Osteoblast (primary cell): ENCODE measurements at regions not wholly inside any gene's neighbourhood (a gene's known extent, or its start where the extent isn't known, plus 50 kb on each side); places are given as distances from the start of the nearest gene placed in this dataset.
"Not testable (repeated sequence)": the region's sequence is repeated elsewhere in the genome, so short reads cannot be mapped to it uniquely, and the experiment has no call there.

Source experiments
- DNase-seq: peaks from one replicate; pipeline ENCODE4 v3.0.0; 2011; ENCODE audit warnings: low spot score, mixed read lengths; ENCODE audit not compliant: insufficient read length; ENCODE audit errors: missing footprints
- H2AFZ ChIP-seq: 2 replicates; pipeline ENCODE4 v1.6.0; 2011; ENCODE audit warnings: mild to moderate bottlenecking, low read length
- H3K27ac ChIP-seq: 2 replicates; pipeline ENCODE4 v1.5.1; 2011; ENCODE audit warnings: mild to moderate bottlenecking, low read depth, low read length, moderate library complexity
- H3K27me3 ChIP-seq: 2 replicates; pipeline ENCODE4 v1.6.0; 2012; ENCODE audit warnings: mild to moderate bottlenecking, control low read depth, inconsistent platforms, low read length, moderate library complexity; ENCODE audit not compliant: insufficient read depth
- H3K36me3 ChIP-seq: 2 replicates; pipeline ENCODE4 v1.5.1; 2011; ENCODE audit warnings: mild to moderate bottlenecking, low read length, control low read depth, moderate library complexity; ENCODE audit not compliant: insufficient read depth
- H3K4me1 ChIP-seq: 2 replicates; pipeline ENCODE4 v1.5.1; 2011; ENCODE audit warnings: mild to moderate bottlenecking, low read length, control low read depth, moderate library complexity; ENCODE audit not compliant: insufficient read depth
- H3K4me2 ChIP-seq: 2 replicates; pipeline ENCODE4 v1.6.0; 2011; ENCODE audit warnings: mild to moderate bottlenecking, low read length; ENCODE audit not compliant: insufficient read depth
- H3K4me3 ChIP-seq: fragments of 200-600 bp; sonication (generic); 3 replicates; pipeline ENCODE4 v1.5.1; 2012; ENCODE audit warnings: mild to moderate bottlenecking, low read length, inconsistent platforms; ENCODE audit not compliant: insufficient read depth
- H3K79me2 ChIP-seq: 2 replicates; pipeline ENCODE4 v1.6.0; 2012; ENCODE audit warnings: mild to moderate bottlenecking, low read length, control low read depth, inconsistent platforms; ENCODE audit not compliant: insufficient read depth
- H3K9me3 ChIP-seq: 2 replicates; pipeline ENCODE4 v1.5.1; 2011; ENCODE audit warnings: low read depth, low read length, control low read depth
- H4K20me1 ChIP-seq: 2 replicates; pipeline ENCODE4 v1.6.0; 2012; ENCODE audit warnings: mild to moderate bottlenecking, low read length, control low read depth; ENCODE audit not compliant: insufficient read depth
- CTCF ChIP-seq: IDR thresholded peaks from 2 replicates; pipeline ENCODE4 v1.5.1; 2011; ENCODE audit warnings: mild to moderate bottlenecking, low read depth, low read length, moderate library complexity; ENCODE audit errors: extremely low read depth

DNA sequence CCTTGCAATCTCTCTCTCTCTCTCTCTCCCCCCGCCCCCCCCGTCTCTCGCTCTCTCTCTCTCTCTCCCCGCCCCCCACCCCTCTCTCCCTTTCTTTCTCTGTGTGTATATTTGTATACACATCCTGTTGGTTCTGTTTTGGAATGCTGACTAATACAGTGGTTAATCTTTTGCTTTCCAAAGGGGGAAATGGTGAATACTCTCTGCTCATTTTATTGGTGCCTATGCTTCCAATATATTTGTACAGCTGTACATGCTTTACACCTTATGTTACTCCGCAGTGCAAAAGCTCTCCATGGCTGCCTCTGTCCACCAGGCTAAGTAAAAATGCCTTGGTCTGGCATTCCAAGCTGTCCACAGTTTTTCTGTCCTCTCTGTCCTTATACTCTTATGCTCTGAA is 158.8 kb downstream of the RBMX2 start:
- Histone ChIP-seq H3K4me2 (no peak overlapping the region), H3K79me2 (no peaks in the 10 kb centered on the region), H3K36me3 (no peaks in the 10 kb centered on the region), H3K9me3 (no peaks in the 10 kb centered on the region), H2AFZ (no peak overlapping the region), H3K4me3 (no peak overlapping the region), H3K27me3 (no peaks in the 10 kb centered on the region), H3K27ac (no peak overlapping the region), H4K20me1 (no peaks in the 10 kb centered on the region), H3K4me1 (no peaks in the 10 kb centered on the region)
- TF ChIP-seq CTCF = no peak
- DNase-seq = no peak

DNA sequence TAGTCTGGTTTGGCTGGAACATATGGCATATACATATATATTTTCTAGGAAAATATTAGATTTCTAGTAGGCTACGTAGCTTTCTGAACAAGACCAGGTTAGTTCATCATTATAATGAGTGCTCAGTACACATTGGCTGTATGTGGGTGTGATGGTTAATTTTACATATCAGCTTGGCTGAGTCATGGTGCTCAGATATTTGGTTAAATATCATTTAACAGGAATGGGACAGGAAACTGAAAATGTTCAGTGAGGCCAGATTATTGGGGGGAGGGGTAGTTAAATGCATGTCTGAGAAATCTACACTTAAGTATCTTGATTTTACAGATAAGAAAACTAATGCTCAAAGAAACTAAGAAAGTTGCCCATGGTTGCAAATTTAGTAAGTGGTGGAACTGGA is 160.1 kb downstream of the RBMX2 start:
- H3K27ac ChIP-seq = no peak overlapping the region
- H3K9me3 ChIP-seq = no peaks in the 10 kb centered on the region
- no peak overlapping the region for H3K4me2 ChIP-seq
- H3K4me1 ChIP-seq = no peaks in the 10 kb centered on the region
- H3K36me3 ChIP-seq = no peaks in the 10 kb centered on the region
- H3K27me3 ChIP-seq = no peaks in the 10 kb centered on the region
- no peaks in the 10 kb centered on the region for H3K79me2 ChIP-seq
- no peaks in the 10 kb centered on the region for H4K20me1 ChIP-seq
- H2AFZ ChIP-seq = no peak overlapping the region
- DNase-seq = no peak
- no peak overlapping the region for H3K4me3 ChIP-seq
- TF ChIP-seq CTCF = no peak

GRCh38 chrX:130563476-130563875 is 161.7 kb downstream of the RBMX2 start:
- H3K27ac ChIP-seq = no peak overlapping the region

GRCh38 chrX:130566028-130566683 is 164.4 kb downstream of the RBMX2 start:
- H3K4me3 ChIP-seq = no peak overlapping the region
- H3K27ac ChIP-seq = no peak overlapping the region
- H3K4me1 ChIP-seq = no peaks in the 10 kb centered on the region
- H4K20me1 ChIP-seq = no peaks in the 10 kb centered on the region
- no peaks in the 10 kb centered on the region for H3K79me2 ChIP-seq
- H2AFZ ChIP-seq = no peak overlapping the region
- no peak for DNase-seq
- no peaks in the 10 kb centered on the region for H3K9me3 ChIP-seq
- H3K36me3 ChIP-seq = no peaks in the 10 kb centered on the region
- H3K4me2 ChIP-seq = no peak overlapping the region
- H3K27me3 ChIP-seq = no peaks in the 10 kb centered on the region
- no peak for TF ChIP-seq CTCF

More at GRCh38 chrX:130563476-130563875, 161.7 kb downstream of the RBMX2 start:
- no peak overlapping the region for H3K4me2 ChIP-seq
- H3K4me1 ChIP-seq = no peaks in the 10 kb centered on the region
- no peak overlapping the region for H2AFZ ChIP-seq
- no peaks in the 10 kb centered on the region for H3K9me3 ChIP-seq
- no peaks in the 10 kb centered on the region for H3K79me2 ChIP-seq
- no peaks in the 10 kb centered on the region for H4K20me1 ChIP-seq
- no peak for DNase-seq
- H3K36me3 ChIP-seq = no peaks in the 10 kb centered on the region
- no peaks in the 10 kb centered on the region for H3K27me3 ChIP-seq
- H3K4me3 ChIP-seq = no peak overlapping the region
- TF ChIP-seq CTCF = no peak

GRCh38 chrX:130573030-130573429 is 171.2 kb downstream of the RBMX2 start:
- H4K20me1 ChIP-seq, H3K79me2 ChIP-seq, H3K4me3 ChIP-seq, H3K36me3 ChIP-seq, H3K27ac ChIP-seq, H3K4me1 ChIP-seq, H3K9me3 ChIP-seq, H3K4me2 ChIP-seq, H2AFZ ChIP-seq, H3K27me3 ChIP-seq, DNase-seq: not testable (repeated sequence)
